Liver (tissue), 8 donors: ENCODE measurements at regions not wholly inside any gene's neighbourhood (a gene's known extent, or its start where the extent isn't known, plus 50 kb on each side); places are given as distances from the start of the nearest gene placed in this dataset.

Source experiments
- DNase-seq: peaks from one replicate; pipeline ENCODE4 v3.0.0-alpha.2; 2017; ENCODE audit warnings: low spot score
- H3K27ac ChIP-seq, 2 donors: one replicate each; pipeline ENCODE4 v1.7.0; 2013; ENCODE audit warnings: inconsistent platforms in 2 of 2, low read length in 2 of 2, control low read depth in 1 of 2, low read depth in 1 of 2, mild to moderate bottlenecking in 1 of 2
- H3K27me3 ChIP-seq, 4 donors: one replicate each; pipeline versions ENCODE4 v1.6.1 to v1.7.0; 2013; ENCODE audit warnings: low read length in 3 of 4, inconsistent platforms in 1 of 4, mild to moderate bottlenecking in 1 of 4, moderate library complexity in 1 of 4; ENCODE audit not compliant: control insufficient read depth in 4 of 4, insufficient read depth in 4 of 4
- H3K36me3 ChIP-seq, 4 donors: one replicate each; pipeline versions ENCODE4 v1.6.1 to v1.7.0; 2013; ENCODE audit warnings: low read length in 3 of 4, mild to moderate bottlenecking in 3 of 4, low read depth in 1 of 4, moderate library complexity in 1 of 4; ENCODE audit not compliant: control insufficient read depth in 4 of 4, insufficient read depth in 3 of 4
- H3K4me1 ChIP-seq, 4 donors: one replicate each; pipeline versions ENCODE4 v1.6.1 to v1.7.0; 2013; ENCODE audit warnings: low read length in 3 of 4, mild to moderate bottlenecking in 3 of 4, moderate library complexity in 1 of 4; ENCODE audit not compliant: control insufficient read depth in 4 of 4, insufficient read depth in 4 of 4
- H3K4me3 ChIP-seq, 3 donors: one replicate each; pipeline versions ENCODE4 v1.6.1 to v1.7.0; 2013; ENCODE audit warnings: low read length in 3 of 3, control low read depth in 1 of 3, low read depth in 1 of 3, mild to moderate bottlenecking in 1 of 3
- H3K9ac ChIP-seq, 2 donors: one replicate each; pipeline ENCODE4 v1.7.0; 2013; ENCODE audit warnings: low read length in 2 of 2, mild to moderate bottlenecking in 2 of 2, moderate library complexity in 2 of 2, control low read depth in 1 of 2, low read depth in 1 of 2
- H3K9me3 ChIP-seq, 4 donors: one replicate each; pipeline versions ENCODE4 v1.6.1 to v1.7.0; 2013; ENCODE audit warnings: low read length in 3 of 4; ENCODE audit not compliant: control insufficient read depth in 4 of 4
- EGR1 ChIP-seq, 2 donors: IDR thresholded peaks; 2 replicates each; pipeline ENCODE4 v1.6.1; 2016 to 2018; ENCODE audit warnings: antibody characterized with exemption in 2 of 2, low read depth in 2 of 2
- FOXA1 ChIP-seq: IDR thresholded peaks from 2 replicates; pipeline ENCODE4 v1.6.1; 2016; ENCODE audit warnings: antibody characterized with exemption
- FOXA2 ChIP-seq: IDR thresholded peaks from 2 replicates; pipeline ENCODE4 v1.6.1; 2016; ENCODE audit warnings: antibody characterized with exemption
- GABPA ChIP-seq, 2 donors: IDR thresholded peaks in 1 of 2; conservative IDR thresholded peaks in 1 of 2; 2 replicates each; pipeline ENCODE4 v1.6.1; 2016; ENCODE audit warnings: antibody characterized with exemption in 2 of 2, mild to moderate bottlenecking in 1 of 2, moderate library complexity in 1 of 2
- HNF4A ChIP-seq, 2 donors: conservative IDR thresholded peaks; 2 replicates each; pipeline ENCODE4 v1.6.1; 2016; ENCODE audit warnings: antibody characterized with exemption in 2 of 2, mild to moderate bottlenecking in 2 of 2
- HNF4G ChIP-seq: IDR thresholded peaks from 2 replicates; pipeline ENCODE4 v1.6.1; 2016; ENCODE audit warnings: antibody characterized with exemption
- RAD21 ChIP-seq, 2 donors: IDR thresholded peaks; 2 replicates each; pipeline ENCODE4 v1.6.1; 2016; ENCODE audit warnings: antibody characterized with exemption in 2 of 2, mild to moderate bottlenecking in 2 of 2
- RXRA ChIP-seq, 2 donors: IDR thresholded peaks; 2 replicates each; pipeline ENCODE4 v1.6.1; 2017 to 2018; ENCODE audit warnings: antibody characterized with exemption in 2 of 2, mild to moderate bottlenecking in 1 of 2
- YY1 ChIP-seq: IDR thresholded peaks from 2 replicates; pipeline ENCODE4 v1.6.1; 2016; ENCODE audit warnings: antibody characterized with exemption, mild to moderate bottlenecking
- WGBS: extraction: QIAGEN DNeasy Blood & Tissue Kit; methylation state at CpG from one replicate; pipeline ENCODE4 v1.1.7; 2013; 5-methylcytosine and 5-hydroxymethylcytosine counted together
- TF ChIP-seq, protein P1 (sequence below): IDR thresholded peaks from 2 replicates; pipeline ENCODE4 v1.6.1; 2016; ENCODE audit warnings: antibody characterized with exemption
- TF ChIP-seq, protein P2 (sequence below): IDR thresholded peaks from 2 replicates; pipeline ENCODE4 v1.6.1; 2016; ENCODE audit warnings: antibody characterized with exemption
- TF ChIP-seq, protein P3 (sequence below): fragments of 150-350 bp; IDR thresholded peaks from 2 replicates; pipeline ENCODE4 v1.5.1; 2017; ENCODE audit warnings: improper control_type of control experiment, low read depth, low read length; ENCODE audit not compliant: missing input control
- TF ChIP-seq, protein P4 (sequence below): IDR thresholded peaks from 2 replicates; pipeline ENCODE4 v1.6.1; 2016; ENCODE audit warnings: antibody characterized with exemption, mild to moderate bottlenecking
- donor health status: healthy.
- donor health status: healthy.
- donor health status: healthy.
- donor health status: healthy.
- donor health status: healthy.

DNA sequence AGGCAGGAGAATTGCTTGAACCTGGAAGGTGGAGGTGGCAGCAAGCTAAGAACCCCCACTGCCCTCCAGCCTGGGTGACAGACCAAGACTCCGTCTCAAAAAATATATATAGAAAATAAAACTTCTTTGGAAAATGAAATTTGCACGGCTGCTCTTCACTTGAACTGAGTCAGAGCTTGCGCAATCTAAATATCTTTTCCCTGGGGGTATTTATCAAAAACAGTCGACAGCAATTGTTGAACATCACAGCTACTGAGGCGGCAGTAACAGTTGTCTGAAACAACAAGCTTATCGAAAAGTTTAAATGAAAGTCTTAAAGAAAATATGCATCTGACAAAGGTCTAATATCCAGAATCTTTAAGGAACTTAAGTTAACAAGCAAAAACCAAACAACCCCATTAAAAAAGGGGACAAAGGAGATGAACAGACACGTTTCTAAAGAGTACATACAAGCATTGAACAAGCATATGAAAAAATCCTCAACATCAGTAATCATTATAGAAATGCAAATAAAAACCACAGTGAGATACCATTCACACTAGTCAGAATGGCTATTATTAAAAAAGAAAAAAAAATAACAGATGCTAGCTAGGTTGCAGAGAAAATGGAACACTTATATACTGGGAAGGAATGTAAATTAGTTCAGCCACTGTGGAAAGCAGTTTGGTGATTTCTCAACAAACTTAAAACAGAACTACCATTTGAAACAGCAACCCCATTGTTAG, 153.6 kb upstream of the CDH9 start:
- 76% methylated on average over 7 of the region's 7 CpGs for WGBS
- Histone ChIP-seq H3K4me1 (no peaks in the 10 kb centered on the region), H3K36me3 (no peaks in the 10 kb centered on the region), H3K27ac (no peak overlapping the region), H3K9ac (no peak overlapping the region), H3K4me3 (no peak overlapping the region), H3K9me3 (no peaks in the 10 kb centered on the region), H3K27me3 (no peaks in the 10 kb centered on the region)
- no peak for DNase-seq
- no peak for TF ChIP-seq RXRA (IDR thresholded peaks at IDR 0.05)
- TF ChIP-seq, protein P1, sequence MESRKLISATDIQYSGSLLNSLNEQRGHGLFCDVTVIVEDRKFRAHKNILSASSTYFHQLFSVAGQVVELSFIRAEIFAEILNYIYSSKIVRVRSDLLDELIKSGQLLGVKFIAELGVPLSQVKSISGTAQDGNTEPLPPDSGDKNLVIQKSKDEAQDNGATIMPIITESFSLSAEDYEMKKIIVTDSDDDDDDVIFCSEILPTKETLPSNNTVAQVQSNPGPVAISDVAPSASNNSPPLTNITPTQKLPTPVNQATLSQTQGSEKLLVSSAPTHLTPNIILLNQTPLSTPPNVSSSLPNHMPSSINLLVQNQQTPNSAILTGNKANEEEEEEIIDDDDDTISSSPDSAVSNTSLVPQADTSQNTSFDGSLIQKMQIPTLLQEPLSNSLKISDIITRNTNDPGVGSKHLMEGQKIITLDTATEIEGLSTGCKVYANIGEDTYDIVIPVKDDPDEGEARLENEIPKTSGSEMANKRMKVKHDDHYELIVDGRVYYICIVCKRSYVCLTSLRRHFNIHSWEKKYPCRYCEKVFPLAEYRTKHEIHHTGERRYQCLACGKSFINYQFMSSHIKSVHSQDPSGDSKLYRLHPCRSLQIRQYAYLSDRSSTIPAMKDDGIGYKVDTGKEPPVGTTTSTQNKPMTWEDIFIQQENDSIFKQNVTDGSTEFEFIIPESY = no peak
- TF ChIP-seq FOXA2 = no peak
- no peak for TF ChIP-seq EGR1 (IDR thresholded peaks at IDR 0.05; ENCODE audit: low read depth in 2 of 2)
- TF ChIP-seq, protein P2, sequence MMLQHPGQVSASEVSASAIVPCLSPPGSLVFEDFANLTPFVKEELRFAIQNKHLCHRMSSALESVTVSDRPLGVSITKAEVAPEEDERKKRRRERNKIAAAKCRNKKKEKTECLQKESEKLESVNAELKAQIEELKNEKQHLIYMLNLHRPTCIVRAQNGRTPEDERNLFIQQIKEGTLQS = no peak
- TF ChIP-seq YY1 = no peak
- TF ChIP-seq, protein P3, sequence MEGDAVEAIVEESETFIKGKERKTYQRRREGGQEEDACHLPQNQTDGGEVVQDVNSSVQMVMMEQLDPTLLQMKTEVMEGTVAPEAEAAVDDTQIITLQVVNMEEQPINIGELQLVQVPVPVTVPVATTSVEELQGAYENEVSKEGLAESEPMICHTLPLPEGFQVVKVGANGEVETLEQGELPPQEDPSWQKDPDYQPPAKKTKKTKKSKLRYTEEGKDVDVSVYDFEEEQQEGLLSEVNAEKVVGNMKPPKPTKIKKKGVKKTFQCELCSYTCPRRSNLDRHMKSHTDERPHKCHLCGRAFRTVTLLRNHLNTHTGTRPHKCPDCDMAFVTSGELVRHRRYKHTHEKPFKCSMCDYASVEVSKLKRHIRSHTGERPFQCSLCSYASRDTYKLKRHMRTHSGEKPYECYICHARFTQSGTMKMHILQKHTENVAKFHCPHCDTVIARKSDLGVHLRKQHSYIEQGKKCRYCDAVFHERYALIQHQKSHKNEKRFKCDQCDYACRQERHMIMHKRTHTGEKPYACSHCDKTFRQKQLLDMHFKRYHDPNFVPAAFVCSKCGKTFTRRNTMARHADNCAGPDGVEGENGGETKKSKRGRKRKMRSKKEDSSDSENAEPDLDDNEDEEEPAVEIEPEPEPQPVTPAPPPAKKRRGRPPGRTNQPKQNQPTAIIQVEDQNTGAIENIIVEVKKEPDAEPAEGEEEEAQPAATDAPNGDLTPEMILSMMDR = no peak

DNA sequence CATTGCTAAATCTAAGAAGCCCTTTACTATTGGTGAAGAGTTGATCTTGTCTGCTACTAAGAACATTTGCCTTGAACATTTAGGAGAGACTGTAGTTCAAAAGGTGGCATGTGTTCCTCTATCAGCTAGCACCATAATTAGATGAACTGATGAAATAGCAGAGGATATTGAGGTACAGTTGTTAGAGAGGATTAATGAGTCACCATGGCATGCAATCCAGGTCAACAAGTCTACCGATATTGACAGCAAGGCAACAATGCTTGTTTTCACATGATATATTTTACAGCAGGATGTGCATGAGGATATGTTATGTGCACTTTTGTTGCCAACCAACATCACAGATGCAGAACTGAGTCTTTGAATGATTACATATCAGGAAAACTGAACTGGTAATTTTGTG, 134.3 kb upstream of the CDH9 start:
- Histone ChIP-seq H3K36me3 (no peaks in the 10 kb centered on the region), H3K27me3 (no peaks in the 10 kb centered on the region), H3K27ac (no peak overlapping the region), H3K9me3 (no peaks in the 10 kb centered on the region), H3K4me3 (no peak overlapping the region), H3K4me1 (no peaks in the 10 kb centered on the region), H3K9ac (no peak overlapping the region)
- no peak for TF ChIP-seq HNF4A (conservative IDR thresholded peaks at IDR 0.05)
- no peak for TF ChIP-seq HNF4G
- TF ChIP-seq GABPA (IDR thresholded peaks at IDR 0.05 in 1 of 2, conservative IDR thresholded peaks at IDR 0.05 in 1 of 2) = no peak
- TF ChIP-seq FOXA1 = no peak
- no peak for TF ChIP-seq RAD21 (IDR thresholded peaks at IDR 0.05)
- TF ChIP-seq, protein P2 = no peak
- no peak for TF ChIP-seq FOXA2
- WGBS = 90% methylated on average over 1 of the region's 1 CpG
- DNase-seq = no peak

DNA sequence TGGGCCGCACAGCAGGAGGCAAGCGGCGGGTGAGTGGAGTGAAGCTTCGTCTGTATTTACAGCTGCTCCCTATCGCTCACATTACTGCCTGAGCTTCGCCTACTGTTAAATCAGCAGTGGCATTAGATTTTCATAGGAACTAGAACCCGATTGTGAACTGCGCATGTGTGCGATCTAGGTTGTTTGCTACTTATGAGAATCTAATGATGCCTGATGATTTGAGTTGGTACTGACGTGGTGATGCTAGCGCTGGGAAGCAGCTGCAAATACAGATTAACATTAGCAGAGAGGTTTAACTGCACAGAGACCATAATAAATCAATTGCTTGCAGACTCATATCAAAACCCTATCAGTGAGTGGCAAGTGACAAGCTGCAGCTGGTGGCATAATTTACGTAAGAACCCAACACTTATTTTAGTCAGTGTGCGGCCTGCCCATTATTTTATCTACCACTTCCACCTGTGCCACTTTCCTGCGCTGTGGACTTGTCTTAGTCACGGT, 133.4 kb upstream of the CDH9 start:
- Histone ChIP-seq H3K9me3 (no peaks in the 10 kb centered on the region), H3K9ac (no peak overlapping the region), H3K4me1 (no peaks in the 10 kb centered on the region), H3K4me3 (no peak overlapping the region), H3K27me3 (no peaks in the 10 kb centered on the region), H3K27ac (no peak overlapping the region), H3K36me3 (no peaks in the 10 kb centered on the region)
- DNase-seq = no peak
- WGBS = 82% methylated on average over 15 of the region's 15 CpGs
- TF ChIP-seq, protein P3 = no peak
- TF ChIP-seq, protein P1 = no peak
- TF ChIP-seq FOXA1 (no peak), GABPA (IDR thresholded peaks at IDR 0.05 in 1 of 2, conservative IDR thresholded peaks at IDR 0.05 in 1 of 2) (no peak)
- TF ChIP-seq, protein P4, sequence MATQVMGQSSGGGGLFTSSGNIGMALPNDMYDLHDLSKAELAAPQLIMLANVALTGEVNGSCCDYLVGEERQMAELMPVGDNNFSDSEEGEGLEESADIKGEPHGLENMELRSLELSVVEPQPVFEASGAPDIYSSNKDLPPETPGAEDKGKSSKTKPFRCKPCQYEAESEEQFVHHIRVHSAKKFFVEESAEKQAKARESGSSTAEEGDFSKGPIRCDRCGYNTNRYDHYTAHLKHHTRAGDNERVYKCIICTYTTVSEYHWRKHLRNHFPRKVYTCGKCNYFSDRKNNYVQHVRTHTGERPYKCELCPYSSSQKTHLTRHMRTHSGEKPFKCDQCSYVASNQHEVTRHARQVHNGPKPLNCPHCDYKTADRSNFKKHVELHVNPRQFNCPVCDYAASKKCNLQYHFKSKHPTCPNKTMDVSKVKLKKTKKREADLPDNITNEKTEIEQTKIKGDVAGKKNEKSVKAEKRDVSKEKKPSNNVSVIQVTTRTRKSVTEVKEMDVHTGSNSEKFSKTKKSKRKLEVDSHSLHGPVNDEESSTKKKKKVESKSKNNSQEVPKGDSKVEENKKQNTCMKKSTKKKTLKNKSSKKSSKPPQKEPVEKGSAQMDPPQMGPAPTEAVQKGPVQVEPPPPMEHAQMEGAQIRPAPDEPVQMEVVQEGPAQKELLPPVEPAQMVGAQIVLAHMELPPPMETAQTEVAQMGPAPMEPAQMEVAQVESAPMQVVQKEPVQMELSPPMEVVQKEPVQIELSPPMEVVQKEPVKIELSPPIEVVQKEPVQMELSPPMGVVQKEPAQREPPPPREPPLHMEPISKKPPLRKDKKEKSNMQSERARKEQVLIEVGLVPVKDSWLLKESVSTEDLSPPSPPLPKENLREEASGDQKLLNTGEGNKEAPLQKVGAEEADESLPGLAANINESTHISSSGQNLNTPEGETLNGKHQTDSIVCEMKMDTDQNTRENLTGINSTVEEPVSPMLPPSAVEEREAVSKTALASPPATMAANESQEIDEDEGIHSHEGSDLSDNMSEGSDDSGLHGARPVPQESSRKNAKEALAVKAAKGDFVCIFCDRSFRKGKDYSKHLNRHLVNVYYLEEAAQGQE = no peak
